LoVo (cell line): ENCODE measurements at regions not wholly inside any gene's neighbourhood (a gene's known extent, or its start where the extent isn't known, plus 50 kb on each side); places are given as distances from the start of the nearest gene placed in this dataset.
"Not testable (repeated sequence)": the region's sequence is repeated elsewhere in the genome, so short reads cannot be mapped to it uniquely, and the experiment has no call there.

Experiments used
- DNase-seq: peaks from one replicate; pipeline ENCODE4 v3.0.0-alpha.2; 2016; ENCODE audit warnings: low spot score

DNA sequence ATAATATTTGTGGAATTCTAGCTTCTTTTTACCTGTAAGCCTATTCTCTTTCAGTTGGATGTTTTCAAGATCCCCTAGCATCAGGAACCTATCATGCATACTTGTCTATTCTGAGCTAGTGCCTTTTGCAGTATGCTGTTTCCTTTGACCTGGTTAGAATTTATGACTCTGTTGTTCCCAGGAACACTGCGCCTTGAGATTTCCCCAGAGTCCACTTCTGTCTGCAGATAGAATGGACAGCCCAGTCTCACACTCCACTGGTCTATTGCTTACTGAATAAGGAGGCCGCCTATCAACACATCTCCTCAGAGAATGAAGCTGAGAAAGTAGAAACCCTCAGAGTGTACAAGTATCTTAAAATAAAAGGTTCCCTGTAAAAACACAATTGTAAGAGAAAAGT is 465.1 kb upstream of the GALNTL6 start:
- DNase-seq = no peak

DNA sequence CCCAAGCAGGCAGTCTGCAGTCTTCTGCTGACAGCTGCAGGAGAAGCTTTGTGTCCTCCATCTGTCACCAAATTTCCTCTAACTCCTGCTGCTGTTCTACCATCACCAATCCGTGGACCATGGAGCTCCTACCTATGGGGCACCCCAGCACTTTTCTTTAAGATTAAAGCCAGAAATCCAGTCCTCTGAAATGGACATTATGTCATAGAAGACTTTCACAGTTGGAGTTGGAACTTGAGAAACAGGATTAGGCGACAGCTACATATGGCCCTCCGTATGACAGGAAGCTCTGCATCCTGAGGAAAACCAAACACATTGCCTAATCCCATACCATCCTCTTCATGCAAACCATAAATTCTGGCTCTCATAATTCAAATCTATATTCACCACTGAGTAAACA is 470.6 kb upstream of the GALNTL6 start:
- no peak for DNase-seq

DNA sequence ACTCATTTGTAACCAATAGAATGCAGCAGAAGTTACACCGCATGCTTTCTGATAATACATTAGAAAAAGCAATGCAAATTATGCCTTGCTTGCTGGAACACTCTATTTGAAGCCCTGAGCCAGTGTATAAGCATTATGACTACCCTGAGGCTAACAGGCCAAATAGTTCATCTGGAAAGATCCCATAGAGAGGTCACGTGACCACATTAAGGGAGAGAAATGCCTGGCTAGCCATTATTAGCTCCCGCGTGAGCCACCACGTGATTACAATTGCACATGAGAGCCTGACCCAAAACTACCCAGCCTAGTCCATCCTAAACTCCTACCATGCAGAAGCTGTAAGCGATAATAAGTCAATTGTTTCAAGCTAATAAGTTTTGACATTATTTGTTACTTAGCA is 472.9 kb upstream of the GALNTL6 start:
- no peak for DNase-seq

DNA sequence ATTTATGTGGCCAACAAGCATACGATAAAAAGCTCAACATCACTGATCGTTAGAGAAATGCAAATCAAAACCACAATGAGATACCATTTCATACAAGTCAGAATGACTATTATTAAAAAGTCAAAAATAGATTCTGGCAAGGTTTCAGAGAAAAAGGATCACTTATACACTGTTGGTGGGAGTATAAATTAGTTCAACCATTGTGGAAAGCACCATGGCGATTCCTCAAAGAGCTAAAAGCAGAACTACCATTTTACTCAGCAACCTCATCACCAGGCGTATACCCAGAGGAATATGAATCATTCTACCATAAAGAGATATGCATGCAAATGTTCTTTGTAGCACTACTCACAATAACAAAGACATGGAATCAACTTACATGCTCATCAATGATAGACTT is 478.7 kb upstream of the GALNTL6 start:
- no peak for DNase-seq

DNA sequence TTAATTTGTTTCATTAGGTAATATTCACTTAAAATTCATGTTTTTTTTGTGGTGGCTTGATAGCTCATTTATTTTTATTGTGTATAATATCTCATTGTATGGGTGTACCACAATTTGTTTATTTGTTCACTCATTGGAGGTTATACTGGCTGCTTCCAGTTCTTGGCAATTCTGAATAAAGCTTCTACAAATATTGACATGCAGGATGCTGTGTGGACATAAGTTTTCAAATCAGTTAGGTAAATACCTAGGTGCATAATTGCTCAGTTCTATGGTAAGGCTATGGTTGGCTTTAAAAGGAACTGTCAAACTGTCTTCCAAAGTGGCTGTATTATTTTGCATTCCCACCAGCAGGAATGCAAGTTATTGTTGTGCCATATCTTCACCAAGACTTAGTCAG is 504.5 kb upstream of the GALNTL6 start:
- DNase-seq = no peak

DNA sequence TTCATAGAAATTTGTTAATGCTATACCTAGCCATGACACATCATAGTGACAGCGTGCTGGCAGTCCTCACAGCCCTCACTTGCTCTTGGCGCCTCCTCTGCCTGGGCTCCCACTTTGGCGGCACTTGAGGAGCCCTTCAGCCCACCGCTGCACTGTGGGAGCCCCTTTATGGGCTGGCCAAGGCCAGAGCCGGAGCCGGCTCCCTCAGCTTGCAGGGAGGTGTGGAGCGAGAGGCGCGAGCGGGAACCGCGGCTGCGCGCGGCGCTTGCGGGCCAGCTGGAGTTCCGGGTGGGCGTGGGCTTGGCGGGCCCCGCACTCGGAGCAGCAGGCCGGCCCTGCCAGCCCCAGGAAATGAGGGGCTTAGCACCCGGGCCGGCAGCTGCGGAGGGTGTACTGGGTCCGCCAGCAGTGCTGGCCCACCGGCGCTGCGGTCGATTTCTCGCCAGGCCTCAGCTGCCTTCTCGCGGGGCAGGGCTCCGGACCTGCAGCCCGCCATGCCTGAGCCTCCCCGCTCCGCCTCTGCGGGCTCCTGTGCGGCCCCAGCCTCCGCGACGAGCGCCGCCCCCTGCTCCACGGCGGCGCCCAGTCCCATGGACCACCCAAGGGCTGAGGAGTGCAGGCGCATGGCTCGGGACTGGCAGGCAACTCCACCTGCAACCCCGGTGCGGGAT is 515.0 kb upstream of the GALNTL6 start:
- not testable (repeated sequence) for DNase-seq

DNA sequence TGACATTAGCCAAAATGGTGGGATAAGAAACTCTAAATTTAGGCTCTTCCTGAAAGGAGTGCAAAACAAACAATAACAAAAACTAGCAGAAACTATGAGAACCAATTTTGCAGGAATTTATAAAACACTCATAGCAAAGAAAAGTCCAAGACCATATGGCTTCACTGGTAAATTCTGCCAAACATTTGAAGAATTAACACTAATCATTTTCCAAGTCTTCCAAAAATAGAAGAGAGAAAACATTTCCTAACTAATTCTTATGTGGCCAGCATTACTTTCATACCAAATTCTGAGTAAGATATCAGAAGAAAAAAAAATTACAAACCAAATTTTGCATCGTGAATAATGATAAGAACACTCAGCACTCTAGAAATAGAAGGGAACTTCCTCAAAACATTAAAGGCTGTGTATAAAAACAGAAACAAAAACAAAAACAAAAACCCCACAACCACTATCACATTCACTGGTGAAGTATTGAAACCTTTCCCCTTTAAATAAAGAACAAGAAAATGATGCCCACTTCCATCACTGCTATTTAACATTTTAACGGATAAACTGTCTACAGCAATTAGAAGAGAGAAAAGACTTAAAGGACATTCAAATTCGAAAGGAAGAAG is 524.3 kb upstream of the GALNTL6 start:
- DNase-seq = no peak

DNA sequence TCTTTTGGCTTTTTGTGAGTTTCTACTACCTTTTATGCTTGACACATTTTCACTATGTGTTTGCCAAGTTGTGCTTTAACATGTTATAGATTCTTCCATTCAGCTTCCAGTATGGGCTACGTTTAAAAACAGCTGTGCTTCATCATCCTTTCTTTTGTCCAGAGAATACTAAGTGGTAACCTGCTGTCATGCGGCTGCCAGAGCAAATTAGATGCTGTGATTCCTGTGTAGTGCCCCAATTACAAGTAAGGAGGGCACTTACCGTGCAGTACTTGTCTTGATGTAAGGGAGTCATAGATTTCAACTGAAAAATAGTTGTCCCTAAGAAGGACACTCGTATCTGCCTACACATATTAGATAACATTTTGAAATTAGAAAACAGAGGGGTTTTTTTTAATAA is 531.8 kb upstream of the GALNTL6 start:
- DNase-seq = no peak

DNA sequence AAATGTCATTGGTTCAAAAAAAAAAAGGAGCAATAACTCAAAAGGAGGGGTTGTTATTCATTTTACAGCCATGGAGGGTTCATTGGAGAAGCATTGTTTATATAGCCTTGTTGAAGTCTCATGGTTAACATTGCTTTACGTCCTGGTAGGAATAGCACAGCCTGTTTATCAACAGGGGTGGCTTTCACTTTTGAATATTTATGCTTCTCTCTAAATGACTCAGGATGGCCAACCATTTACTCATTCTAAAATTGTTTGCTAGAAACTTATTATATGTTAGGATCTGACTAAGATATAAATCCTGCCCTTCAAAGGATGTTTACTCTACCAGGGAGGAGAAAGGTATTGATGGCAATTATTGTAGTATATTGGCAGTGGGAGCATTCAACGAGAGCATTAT is 534.1 kb upstream of the GALNTL6 start:
- no peak for DNase-seq

DNA sequence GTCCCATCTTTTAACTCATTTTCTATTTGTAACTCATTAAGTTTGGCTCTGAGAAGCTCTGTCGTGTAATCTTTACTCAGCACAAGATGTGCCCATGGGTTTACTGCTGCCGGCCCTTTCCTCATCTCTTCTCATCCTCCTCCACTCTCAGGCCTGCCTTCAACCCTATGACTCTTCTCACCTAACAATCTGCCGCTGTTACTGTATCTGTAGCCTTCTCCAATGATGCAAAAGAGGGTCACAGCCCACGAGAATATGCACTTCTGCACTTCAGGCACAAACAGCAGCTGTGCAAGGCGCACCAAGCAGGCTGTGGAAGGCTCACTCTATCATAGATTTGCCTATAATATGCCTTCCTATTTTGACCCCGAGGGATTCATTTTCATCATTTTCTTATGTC is 546.5 kb upstream of the GALNTL6 start:
- DNase-seq = no peak

DNA sequence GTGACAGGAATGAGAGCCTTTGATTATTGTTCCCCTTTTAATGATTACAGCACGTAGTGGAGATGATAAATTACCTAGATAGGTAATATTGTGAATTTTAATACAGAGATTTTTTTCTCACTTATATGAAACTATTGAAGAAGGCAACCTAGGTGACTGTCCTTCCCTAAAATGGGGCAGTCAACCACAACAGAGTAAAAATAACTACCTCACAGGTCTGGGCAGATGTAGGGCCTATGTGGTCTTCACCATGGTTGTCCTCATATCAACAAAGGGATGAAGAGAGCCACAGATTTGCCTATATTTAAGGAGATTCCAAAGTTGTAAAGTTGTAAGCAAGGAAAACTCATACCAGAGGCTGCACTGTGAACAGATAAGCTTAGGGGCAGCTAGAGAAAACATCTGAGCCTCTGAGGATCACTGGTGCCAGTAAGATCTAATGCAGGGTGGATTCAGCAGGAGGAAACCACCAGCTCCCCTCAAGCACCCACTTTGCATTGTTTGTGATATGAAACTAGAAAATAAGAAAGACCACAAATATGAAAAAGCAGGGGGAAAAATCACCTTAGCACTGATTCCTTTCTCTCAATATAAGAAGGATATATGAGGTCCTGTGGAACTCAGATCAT is 547.9 kb upstream of the GALNTL6 start:
- no peak for DNase-seq

DNA sequence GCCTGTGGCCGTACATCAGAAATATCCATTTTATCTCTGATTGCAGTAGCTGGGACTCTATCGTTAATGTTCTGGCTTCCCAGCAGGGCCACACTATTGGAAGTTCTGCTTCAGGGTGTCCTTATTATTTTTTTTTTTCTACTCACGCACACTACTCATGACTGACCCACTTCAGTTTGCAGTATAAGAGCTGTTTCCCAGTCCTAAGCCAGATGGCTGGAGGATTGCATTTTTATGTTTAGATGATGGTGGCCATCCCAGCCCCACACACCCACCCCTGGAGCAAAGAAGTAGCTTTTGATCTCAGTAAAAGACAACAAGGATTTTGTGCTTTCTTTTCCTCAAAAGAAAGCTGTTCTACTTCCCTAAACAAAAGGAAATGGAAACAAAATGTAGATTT is 557.0 kb upstream of the GALNTL6 start:
- no peak for DNase-seq

DNA sequence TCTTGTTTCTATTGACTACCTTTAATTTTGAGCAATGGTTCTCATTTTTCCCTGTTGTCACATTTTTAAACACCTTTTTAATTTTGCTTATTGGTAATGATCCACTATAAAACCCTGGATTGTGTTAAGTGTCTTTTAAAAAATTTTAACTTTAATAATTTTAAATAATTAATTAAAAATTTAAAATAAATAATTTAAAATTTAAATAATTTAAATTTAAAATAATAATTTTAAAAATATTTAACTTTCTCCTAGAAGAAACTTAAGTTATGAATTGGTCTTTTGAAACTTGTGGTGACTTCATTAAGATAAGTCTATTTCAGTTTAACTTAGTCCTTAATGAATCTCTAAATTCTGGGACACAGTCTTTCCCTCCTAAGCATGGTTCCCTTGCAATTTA is 566.3 kb upstream of the GALNTL6 start:
- DNase-seq = no peak

DNA sequence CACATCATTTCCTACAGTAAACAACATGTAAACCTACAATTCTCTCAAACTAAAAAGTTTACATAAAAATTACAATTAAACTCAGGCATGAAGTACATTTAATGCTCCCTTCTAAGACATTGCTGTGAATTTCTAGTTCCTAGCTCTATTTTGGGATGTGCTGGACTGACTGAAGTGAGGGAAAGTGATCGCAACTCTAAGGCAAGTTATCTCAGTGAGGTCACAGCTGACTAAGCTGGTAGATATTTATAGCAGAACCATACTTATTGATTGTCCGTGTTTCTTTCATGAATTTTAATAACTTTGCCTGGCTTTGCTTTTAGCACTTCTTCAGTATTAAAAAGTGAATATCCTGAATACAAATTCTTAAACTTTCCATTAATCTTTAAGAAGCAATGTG is 570.4 kb upstream of the GALNTL6 start:
- DNase-seq = no peak

DNA sequence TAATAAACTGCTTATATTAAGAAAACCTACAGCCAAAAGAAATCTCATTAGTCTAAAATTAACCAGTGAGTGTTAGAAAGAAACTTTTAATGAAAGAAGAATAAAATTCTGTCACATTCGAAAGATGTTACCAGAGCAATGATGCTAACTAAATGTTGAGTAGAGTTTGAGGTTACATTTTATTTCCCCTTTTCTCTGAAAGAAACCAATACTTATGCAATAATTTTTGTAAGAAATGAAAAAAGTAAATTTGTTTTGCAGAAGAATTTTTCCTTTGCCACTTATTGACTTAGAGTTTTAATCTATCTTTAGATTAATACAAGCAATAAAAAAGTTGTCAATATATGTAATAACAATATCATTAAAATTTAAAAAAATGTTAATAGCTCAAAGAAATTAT is 574.0 kb upstream of the GALNTL6 start:
- no peak for DNase-seq

DNA sequence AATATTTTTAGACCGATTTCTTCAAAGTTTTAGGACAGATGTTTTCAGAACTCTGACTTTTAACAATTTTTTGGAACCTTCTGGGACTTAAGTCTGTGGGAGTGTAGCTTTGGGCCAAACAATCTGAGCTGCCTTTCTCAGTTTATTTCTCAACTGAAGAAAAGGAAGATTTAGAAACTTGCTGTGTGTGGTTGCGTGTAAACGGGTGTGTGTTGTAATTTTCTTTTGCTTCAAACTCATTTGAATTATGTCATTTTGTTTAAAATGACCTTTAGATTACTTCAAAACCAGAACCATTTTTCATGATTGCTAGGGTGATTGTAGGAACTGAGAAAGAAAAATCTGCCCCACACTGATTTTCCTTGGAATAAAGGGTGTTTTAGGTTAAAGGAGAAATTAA is 577.7 kb upstream of the GALNTL6 start:
- DNase-seq = no peak

DNA sequence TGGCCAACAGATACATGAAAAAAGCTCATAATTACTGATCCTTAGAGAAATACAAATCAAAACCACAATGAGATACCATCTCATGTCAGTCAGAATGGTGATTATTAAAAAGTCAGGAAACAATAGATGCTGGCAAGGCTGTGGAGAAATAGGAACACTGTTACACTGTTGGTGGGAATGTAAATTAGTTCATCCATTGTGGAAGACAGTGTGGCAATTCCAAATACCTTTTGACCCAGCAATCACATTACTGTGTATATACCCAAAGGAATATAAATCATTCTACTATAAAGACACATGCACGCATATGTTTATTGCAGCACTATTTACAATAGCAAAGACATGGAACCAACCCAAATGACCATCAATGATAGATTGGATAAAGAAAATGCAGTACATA is 583.9 kb upstream of the GALNTL6 start:
- not testable (repeated sequence) for DNase-seq

DNA sequence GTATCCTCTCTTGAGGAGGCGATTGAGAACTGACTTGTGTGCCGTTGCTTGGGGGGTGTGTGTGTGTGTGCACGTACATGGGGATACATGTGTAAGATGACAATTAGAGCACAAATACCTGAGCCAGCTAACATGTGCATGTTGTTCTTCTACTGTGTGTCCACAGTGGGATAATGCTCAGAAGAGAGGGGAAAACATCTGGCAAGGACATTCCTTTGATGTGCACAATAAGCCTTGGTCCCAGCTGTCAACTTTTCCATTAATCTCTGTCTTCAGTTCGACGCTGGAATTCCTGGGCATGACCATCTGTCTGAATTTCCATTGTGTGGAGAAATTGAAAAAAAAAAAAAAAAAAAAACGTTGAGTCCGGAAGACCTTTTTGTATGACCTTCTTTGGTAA is 592.0 kb upstream of the GALNTL6 start:
- no peak for DNase-seq

DNA sequence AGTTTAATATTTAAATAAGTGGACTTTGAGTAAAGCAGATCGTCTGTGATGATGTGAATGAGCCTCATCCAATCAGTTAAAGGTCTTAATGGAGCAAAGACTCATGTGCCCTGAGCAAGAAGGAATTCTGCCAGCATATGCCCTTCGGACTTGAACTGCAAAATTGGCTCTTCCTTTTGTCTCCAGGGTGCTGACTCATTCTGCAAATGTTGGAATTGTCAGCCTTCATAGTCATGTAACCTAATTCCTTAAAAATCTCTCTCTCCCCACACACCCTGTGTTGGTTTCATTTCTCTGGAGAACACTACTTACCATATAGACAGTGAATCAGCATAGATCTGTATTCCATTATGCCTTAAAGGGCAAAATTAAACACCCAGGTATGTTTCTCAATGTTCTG is 609.8 kb upstream of the GALNTL6 start:
- no peak for DNase-seq

DNA sequence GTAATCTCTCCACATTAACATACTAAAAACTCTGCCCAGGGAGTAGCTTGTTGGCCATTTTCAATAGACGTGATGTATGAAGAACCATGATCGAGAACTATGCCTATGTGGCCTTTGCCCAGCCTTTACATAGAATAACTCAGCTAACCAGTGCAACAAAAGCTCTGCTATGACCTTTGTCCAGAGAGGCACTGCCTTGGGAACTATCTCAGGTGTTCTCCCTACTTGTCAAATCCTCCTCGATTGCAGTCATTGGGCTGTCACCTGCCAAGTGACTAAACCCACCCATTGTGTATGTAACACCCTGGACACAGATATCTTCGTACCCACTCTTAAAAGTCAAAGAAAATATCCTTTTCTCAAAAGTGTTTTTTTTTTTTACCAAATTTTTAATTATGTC is 610.3 kb upstream of the GALNTL6 start:
- no peak for DNase-seq

DNA sequence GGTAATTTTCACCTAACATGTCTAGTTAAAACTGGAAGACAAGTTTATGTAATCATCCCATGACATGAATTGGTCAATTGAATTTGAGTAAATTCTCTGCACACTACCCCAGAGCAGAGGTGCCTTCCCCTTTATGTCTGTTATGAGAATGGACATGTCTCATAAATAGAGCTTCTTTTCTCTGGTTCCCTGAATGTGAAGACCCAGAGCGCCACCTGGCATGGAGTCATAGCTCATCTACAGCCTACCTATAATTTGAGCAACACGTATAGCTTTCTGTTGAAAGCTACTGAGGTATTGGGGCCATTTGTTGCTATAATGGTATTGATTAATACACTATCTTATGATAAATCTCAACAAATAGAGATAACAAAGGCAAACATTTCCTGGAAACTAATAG is 626.5 kb upstream of the GALNTL6 start:
- DNase-seq = no peak

DNA sequence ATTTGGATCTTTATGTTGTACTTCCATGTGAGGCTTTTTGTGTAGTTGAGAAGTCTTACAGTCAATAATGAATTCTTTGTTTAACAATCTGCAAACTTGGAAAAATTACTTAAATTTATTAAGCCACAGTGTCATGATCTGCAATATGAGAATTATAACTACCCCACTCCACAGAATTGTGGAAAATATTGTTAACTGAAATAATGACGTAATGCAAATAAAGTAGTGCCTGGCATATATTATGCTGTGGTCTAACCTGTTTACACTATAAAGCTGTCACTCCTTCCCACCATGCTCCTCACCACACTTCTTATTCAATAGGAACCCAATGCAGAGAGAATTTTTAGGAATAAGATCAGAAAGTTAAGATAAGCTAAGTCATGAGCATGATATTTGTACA is 632.1 kb upstream of the GALNTL6 start:
- DNase-seq = no peak

DNA sequence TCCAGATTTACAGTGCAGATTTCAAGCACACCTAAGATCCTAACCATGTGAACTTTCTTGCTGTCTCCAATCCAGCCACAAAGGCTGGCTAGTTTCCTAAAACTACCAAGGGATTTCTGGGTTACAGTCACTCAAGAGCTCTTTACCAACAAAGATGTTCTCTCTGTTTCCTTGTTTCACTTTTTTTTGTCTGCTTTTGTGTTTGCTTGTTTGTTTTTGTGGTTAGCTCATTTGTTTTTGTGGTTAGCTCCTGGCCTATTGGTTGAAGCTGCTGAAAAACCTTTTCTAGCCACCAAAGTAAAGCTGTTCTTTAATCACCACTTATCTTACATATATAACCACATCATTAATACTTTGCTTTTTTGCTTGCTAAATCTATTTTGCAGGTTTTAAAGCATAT is 642.5 kb upstream of the GALNTL6 start:
- DNase-seq = no peak

DNA sequence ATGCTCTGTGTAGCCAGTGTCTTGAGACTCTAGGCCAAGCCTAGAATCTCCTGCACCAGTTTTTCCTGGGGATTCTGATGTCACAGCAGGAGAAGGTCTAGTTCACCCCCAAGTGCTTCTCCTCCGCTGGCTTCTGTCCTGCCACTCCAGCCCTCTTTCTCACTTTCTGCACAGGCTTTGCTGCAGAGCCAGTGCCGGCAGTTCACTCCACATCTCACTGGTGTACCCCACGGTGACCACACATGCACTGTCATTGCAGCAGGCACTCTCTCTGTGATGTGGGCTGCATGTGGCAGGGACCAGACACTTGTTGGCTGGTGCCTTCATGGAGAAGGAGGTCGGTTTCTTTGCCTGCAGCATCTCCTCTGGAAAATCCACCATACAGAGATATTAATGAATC is 643.8 kb upstream of the GALNTL6 start:
- no peak for DNase-seq
